NCI-H82 treated with DMSO at 0.1 percent for 48 hours (cell line): ENCODE measurements at regions not wholly inside any gene's neighbourhood (a gene's known extent, or its start where the extent isn't known, plus 50 kb on each side); places are given as distances from the start of the nearest gene placed in this dataset.
"Not testable (repeated sequence)": the region's sequence is repeated elsewhere in the genome, so short reads cannot be mapped to it uniquely, and the experiment has no call there.

Source experiments
- DNase-seq: peaks from one replicate; lab custom pipeline; 2025; ENCODE audit not compliant: unreplicated experiment; lab: John Stamatoyannopoulos, UW

DNA sequence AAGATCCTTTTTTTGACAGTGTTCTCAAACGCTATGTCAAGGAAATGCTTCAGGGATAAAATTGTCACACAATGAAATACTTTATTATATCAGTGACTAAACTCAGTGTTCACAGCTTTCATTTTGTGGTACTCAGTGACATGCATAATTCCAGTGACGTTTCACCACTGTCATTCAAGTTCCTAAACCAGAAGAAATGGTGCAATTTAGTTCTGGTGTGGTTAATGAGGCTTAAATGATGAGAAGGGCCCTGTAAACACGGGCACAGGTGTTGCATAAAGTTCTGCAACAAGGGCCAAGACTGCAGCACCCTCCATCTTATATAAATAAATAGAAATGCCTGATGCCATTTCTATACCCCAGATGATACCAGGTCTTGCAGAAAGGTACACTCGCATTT, 1247.1 kb downstream of the GATA3 start:
- no peak for DNase-seq

DNA sequence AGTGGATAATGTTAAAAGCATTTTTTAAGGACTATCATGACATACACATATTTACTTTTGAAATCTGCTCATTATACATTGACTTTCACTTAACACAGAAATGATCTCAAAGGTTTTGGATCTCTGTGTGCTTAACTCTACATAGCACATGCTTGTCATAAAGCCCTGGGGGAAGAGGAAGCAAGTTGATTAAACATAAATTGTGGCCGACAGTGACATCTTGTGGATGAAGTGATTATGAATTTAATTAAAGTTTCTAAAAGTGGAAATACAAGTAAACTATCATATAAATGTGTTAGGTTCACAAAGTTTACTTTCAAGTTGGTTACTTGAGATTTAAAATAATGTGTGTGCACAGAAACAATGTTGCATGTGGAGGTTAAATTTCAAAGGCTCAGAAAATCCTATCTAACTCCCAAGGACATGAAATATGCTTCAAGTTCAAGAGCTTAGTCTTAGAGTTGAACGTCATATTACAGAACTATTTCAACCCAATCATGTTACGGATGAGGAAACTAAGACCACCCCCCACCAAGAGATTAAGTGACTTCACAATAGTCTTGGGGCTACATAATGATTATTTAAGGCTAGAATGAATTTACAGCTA, 1247.8 kb downstream of the GATA3 start:
- peak; percentile 7 for DNase-seq

DNA sequence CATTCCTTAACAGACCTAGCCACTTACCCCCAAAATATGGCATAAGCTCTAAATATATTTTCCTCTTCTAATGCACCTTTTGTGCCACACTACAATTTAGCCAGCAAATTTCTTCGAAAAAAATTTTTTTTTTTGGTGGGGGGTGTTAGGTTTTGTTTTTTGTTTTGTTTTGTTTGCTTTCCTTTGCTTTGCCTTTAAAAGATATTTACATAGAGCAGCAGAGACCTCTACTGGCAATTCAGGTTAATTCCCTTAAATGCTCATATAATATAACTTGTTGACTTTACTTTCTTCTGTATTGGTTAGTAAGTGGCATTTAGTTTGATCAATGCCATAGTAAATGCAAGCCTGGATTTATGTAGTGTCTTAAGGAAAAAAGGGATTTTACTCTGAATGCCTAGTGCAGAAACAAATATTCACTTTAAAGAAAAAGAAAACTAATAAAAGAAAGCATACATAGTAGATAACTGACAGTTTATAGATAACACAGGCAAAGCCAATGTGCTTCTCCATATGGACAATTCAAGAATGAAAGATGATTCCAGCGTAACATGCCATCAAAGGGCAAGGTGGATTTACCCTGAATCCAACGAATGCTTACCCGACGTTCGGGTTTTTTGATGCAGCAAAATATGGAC, 1250.6 kb downstream of the GATA3 start:
- DNase-seq, result no peak

DNA sequence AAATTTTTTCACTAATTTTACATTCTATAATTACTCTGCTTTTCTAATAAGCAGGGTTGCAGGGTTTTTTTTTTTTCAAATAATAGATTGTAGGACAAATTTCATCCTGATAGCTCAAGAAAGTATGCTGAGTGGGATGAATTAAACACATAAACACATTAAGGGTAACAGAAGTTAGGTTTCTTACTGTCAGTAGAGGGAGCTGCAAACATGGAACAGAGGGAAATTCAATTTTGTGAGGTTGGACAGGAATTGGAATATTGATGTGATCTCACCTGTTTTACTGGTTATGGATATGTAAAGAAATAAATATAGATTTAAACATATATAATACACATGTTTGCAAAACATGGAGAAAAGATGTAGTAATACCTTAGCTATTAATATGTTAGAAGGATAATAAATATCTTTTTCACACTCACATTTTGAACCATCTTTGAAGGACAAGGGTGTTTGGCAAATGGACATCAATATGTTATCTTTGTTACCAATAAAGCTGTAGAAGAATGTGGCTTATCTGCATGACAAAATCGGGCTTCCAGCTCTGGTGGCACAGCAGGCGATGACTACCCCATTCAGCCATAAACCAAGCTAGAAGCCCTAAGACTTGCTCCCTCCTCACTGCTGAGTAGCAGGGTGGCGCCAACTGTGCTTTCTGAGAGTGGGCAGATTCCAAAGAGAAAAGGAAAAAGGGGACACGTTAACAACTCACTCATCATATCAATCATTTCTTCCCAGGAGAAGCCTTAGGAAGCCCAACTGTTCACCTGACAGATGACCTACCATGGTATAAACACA, 1257.4 kb downstream of the GATA3 start:
- DNase-seq, result peak; percentile 5

DNA sequence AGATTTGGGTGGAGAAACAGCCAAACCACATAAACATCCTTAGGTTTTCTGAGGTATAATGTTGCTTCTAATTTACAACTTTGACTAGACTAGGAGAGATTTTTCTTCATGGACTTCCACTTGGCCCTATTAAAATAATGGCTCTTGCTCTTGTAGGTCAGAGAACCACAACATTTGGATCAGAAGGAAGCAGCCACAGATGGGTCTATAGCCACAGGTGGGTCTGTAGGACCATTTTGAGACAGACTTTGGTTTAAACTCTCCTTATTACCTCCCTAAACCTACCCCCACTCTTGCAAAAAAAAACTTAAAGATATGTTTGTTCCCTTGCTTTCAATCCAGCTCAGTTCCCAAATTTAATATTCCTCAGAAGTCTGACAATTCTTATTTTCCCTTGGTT, 1260.8 kb downstream of the GATA3 start:
- no peak for DNase-seq

DNA sequence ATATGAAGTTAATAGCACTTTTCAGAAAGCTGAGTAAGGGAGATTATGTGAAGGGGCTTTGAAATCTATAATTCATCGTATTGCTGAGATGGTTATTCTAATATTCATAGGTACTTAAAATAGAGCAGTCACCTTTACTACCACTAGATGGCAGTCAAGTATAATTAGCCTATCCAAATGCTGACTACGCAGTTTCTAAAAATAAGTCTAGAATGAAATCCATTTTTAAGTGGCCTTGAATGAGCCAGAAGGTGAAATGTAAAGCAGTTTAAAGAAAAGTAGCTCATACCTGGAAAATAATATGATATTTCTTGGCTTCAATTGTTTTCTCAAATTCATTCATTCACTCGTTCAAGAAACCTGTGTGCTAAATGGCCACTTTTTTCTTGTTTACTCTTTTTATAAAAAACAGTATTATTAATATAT, 1277.1 kb downstream of the GATA3 start:
- peak; percentile 13 for DNase-seq

DNA sequence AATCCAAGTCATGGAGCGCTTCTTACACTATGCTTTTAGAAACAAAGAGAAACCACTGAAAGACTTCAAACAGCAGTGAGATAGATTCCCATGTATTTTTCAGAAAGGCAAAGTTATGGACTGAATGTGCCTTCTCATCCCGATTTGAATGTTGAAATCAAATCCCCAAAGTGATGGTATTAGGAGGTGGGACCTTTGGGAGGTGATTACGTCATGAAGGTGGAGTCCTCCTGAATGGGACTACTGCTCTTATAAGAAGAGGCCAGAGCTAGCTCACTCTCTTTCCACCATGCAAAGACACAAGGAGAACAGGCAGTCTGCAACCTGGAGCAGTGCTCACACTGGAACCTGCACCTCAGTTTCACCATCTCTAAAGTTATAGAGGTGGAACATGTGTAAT, 1279.8 kb downstream of the GATA3 start:
- no peak for DNase-seq

DNA sequence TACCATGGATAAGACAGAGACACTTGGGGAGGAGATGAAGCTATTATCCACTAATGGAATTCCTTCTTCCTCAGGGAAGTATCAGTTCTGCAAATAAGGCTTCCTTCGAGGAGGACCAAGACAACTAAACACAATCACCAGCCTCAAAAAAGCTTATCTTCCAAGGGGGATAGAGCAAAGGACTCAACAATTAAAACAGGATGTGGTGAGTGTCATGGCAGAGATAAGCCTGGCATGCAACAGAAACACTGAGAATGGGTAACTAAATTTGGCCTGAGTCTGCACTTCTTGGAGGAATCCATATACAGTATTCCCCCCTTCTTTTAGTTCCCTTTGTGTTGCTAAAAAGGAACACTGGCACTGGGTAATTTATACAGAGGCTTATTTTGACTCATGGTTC, 1285.2 kb downstream of the GATA3 start:
- DNase-seq, result no peak

DNA sequence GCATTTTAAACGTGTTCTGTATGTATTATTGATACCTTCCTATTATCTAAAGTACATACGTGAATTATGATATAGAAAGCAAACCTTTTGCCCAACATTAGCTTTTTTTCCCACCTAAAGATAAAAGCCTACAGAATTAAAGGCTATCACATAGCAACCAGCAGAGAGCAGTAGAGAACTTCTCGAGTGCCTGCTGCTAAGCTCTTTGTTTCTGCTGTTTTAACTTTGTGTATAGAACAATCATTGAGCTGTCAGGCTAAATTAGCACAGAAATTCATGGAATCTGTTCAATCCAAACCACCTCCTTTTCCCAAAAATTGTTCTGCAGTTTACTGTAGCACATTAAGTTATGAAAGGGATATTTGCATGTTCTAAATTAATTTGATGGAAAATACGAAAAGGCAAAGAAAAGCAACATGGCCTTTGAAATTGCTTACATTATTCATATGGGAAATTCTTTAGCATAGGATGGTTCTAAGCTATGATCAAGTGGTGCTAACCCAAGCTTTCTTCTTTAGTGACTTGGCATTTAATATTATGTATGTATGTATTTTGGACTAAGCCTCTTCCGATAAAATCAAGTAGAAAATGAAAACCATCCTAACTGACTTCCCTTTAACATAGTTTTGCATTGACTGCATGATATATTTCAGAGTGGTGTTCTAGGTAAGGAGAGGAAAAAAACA, 1288.5 kb downstream of the GATA3 start:
- no peak for DNase-seq

DNA sequence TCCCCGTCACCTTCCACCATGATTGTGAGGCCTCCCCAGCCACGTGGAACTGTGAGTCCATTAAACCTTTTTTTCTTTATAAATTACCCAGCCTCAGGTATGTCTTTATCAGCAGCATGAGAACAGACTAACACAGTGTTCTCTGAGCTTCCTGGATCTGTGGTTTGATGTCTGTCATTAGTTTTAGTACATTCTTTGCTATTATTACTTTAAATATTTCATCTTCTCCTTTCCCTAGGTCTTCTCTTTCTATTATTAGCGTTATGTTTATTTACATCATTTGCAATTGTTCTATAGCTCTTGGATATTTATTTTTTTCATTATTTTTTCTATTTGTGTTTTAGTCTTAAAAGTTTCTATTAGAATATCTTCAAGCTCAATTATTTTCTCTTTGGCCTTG, 1293.4 kb downstream of the GATA3 start:
- DNase-seq, result not testable (repeated sequence)

DNA sequence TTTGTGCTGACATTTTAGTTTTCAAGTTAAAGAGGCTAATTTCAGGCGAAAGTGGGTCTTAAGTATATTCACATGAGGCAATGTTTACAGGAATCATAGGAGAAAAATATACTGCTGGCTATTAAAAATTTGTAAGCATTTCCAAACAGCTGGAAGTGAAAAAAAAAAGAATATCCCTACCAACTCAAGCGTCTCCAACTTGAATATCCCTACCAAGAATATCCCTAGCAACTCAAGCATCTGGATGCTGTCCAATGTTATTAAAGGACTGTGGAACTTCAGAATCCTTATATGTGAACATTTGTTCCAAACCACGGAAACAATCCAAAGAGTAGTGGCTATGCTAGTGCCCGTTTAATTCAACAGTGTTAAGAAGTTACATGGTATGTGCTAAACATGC, 1303.0 kb downstream of the GATA3 start:
- DNase-seq, result no peak

DNA sequence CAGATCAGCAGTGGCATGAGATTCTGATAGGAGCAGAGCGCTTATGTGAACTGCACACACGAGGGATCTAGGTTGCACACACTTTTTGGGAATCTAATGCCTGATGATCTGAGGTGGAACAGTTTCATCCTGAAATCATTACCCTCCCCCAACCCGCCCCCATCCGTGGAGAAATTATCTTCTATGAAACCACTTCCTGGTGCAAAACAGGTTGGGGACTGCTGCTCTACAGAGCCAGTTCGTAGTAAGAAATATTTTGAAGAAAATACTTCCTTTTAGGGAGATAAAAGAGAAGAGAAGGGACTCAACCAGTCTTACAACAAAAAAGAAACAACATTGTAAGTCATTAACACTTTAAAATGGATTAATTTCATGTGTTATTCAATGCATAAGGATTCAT, 1308.2 kb downstream of the GATA3 start:
- DNase-seq, result no peak

DNA sequence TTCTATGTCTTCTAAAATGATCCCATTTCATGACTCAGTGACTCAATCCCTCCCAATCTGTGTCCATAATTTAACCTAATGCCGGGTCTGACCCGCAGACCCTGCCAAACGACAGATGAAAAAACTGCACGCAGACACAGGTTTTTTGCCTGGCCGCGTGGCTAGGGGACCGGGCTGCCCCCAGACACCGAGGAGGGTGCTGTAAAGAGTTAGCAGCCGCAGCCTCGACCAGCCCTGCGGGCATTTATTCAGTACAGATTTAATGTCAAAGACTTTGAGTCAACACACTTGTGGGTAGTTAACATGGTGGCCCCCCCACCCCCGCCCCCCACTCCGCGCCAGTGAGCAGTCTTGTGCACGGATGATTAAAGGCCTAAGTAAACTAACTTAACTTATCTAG, 1324.7 kb downstream of the GATA3 start:
- no peak for DNase-seq

DNA sequence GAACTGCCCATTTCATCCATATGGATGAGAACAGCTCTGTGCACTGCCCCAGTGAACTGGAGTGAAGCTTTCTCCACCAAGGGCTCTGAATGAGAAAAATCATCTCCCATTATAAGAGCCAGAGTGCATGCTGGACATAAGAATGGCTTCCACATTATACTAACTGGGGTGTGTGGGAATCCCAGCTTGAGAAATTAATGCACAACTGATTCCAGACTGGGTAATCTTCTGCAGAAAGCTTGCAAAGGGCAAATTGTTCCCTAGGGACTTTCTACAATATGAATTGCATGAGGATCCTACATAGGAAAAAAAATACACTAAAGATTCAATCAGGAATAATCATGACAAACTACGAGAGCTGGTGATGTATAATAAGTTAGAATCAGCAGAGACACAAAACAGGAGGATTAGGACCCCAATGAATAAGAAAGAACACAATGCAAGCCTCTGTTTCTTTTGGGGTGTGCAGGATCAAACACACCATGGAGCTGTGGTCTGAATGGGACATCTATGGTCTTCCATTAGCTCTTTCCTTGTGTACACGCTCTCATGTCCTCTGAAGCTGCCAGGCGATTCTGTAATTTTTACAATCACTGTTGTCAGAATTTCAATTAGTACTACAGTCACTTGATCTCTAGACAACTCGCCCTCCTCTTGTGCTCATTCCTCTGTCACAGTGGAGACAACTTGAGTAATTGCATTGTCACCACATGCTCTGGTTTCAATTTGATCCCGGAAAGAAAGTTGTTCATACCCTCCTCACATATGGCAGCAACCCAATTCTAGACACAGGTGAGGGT, 1327.4 kb downstream of the GATA3 start:
- no peak for DNase-seq

DNA sequence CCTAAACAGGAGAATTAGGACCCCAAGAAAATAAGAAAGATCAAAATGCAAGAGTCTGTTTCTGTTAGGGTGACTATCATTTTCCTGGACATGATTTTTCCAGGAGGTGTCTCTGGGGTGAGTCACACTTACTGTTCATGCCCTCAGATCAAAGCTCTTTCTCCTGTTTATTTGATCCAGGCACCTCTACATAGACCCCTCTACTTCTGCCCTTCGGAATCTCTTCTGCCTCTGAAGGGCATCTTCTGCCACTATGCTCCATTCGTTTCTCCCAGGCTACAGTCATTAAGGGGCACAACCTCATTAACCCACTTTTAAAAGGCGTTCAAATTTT, 1328.0 kb downstream of the GATA3 start:
- DNase-seq, result no peak

DNA sequence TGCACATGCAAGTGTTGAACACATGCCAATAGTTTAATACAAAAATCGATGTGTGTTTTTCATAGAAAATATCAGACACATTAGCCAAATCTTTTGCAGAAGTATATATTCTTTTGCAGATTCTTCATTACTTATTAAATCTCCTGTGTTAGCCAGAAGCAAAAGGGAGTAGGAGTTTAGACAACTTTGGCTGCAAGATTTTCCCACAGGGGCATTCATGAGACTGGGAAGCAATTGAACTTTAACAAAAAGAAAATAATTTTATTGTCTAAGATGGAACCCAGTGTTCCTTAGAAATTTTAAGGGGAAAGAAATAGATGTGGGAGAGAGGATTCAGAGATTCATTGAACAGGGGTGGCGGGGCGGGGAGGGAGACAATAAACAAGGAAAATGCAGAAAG, 1336.0 kb downstream of the GATA3 start:
- no peak for DNase-seq

DNA sequence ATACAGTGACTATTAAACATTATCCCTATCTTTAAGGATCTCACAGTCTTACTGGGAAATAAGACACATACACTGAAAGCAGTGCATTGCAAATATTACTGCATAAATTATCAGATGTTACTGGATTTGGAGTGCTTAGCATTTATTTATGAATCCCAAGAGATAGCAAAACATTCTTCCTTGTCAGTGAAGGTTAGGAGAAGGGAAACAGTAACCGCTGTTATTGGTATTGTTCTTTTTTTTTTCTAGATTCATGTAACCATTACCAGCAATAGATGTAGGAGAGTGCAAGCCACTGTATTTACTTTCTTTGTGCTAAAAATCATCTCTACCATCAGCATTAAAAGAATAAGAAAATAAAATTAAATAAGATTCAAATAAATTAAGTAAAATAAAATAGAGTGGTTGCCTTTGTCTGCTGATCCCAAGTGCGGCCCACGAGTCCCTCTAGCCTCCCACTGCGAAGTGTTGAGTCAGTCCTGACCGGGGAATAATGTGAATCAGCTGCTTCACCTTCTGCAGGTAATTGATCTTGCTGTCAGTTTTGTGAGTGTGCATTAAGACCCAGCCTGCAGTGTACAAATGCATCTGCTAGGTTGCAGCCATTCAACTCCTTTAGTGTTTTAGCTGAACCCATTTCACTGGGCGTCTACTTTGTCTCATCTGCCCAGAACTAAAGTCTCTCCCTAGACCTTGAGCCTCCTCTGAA, 1344.9 kb downstream of the GATA3 start:
- no peak for DNase-seq

DNA sequence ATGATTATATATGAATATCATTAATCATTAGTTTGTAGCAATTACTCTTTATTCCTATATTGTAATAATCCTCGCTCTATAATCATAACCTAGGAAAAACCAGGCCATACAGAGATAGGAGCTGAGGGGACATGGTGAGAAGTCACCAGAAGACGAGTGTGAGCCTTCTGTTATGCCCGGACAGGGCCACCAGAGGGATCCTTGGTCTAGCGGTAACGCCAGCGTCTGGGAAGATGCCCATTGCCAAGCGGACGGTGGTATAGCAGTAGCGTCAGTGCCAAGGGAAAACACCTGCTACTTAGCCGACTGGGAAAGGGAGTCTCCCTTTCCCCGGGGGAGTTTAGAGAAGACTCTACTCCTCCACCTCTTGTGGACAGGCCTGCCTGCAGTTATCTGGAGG, 1347.6 kb downstream of the GATA3 start:
- not testable (repeated sequence) for DNase-seq

DNA sequence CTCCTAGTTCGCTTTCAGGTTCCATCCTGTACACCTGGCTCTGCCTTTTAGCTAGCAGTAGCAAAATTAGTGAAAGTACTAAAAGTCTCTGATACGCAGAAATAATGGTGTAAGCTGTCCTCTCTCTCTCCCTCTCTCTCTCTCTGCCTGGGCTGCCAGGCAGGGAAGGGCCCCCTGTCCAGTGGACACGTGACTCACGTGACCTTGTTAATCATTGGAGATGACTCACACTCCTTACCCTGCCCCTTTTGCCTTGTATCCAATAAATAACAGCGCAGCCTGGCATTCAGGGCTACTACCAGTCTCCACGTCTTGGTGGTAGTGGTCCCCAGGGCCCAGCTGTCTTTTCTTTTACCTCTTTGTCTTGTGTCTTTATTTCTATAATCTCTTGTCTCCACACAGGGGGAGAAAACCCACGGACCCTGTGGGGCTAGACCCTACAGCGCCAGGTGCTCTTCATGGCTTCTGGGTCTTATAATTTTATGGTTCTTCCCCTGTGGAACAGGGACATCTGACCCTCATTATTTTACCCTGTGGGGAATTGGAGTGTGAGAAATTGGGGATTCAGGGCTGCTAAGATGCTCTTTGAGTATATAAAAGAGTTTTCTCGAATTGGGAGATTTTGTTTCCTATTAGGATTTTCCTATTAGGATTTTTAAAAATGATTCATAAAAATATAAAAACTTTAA, 1348.2 kb downstream of the GATA3 start:
- DNase-seq, result not testable (repeated sequence)

DNA sequence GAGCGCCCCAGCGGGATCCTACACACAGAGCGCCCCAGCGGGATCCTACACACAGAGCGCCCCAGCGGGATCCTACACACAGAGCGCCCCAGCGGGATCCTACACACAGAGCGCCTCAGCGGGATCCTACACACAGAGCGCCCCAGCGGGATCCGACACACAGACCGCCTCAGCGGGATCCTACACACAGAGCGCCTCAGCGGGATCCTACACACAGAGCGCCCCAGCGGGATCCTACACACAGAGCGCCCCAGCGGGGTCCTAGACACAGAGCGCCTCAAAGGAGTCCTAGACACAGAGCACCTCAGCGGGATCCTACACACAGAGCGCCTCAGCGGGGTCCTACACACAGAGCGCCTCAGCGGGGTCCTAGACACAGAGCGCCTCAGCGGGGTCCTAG, 1352.7 kb downstream of the GATA3 start:
- not testable (repeated sequence) for DNase-seq
